H9 (cell line): ENCODE measurements at regions not wholly inside any gene's neighbourhood (a gene's known extent, or its start where the extent isn't known, plus 50 kb on each side); places are given as distances from the start of the nearest gene placed in this dataset.
A peak's percentile ranks its signal among the peaks of the same experiment; 100 is the strongest.
"Not testable (repeated sequence)": the region's sequence is repeated elsewhere in the genome, so short reads cannot be mapped to it uniquely, and the experiment has no call there.

Experiments used
- DNase-seq: peaks from one replicate; pipeline ENCODE4 v3.0.0-alpha.2; 2017
- H2AFZ ChIP-seq: one replicate; pipeline ENCODE4 v1.6.1; 2013; ENCODE audit warnings: mild to moderate bottlenecking, low read length, control low read depth, moderate library complexity
- H2AK5ac ChIP-seq: 2 replicates; pipeline ENCODE4 v1.6.1; 2013; ENCODE audit warnings: low read length, control low read depth, mixed read lengths; ENCODE audit not compliant: insufficient read length
- H2BK120ac ChIP-seq: one replicate; pipeline ENCODE4 v1.6.1; 2013; ENCODE audit warnings: low read depth, mild to moderate bottlenecking, low read length, control low read depth, inconsistent platforms; ENCODE audit not compliant: poor library complexity, severe bottlenecking
- H2BK12ac ChIP-seq: 2 replicates; pipeline ENCODE4 v1.6.1; 2013; ENCODE audit warnings: low read length, control low read depth, mixed read lengths, low read depth; ENCODE audit not compliant: insufficient read length
- H2BK15ac ChIP-seq: 2 replicates; pipeline ENCODE4 v1.6.1; 2013; ENCODE audit warnings: low read depth, low read length, control low read depth
- H2BK20ac ChIP-seq: one replicate; pipeline ENCODE4 v1.6.1; 2013; ENCODE audit warnings: low read depth, mild to moderate bottlenecking, low read length, control low read depth, inconsistent platforms; ENCODE audit not compliant: poor library complexity, severe bottlenecking
- H2BK5ac ChIP-seq: 2 replicates; pipeline ENCODE4 v1.6.1; 2013; ENCODE audit warnings: low read length, control low read depth, mixed read lengths; ENCODE audit not compliant: insufficient read length
- H3K14ac ChIP-seq: 2 replicates; pipeline ENCODE4 v1.6.1; 2013; ENCODE audit warnings: low read length, control low read depth; ENCODE audit not compliant: insufficient read depth
- H3K18ac ChIP-seq: 2 replicates; pipeline ENCODE4 v1.6.1; 2013; ENCODE audit warnings: low read depth, mild to moderate bottlenecking, mixed read lengths, low read length, control low read depth; ENCODE audit not compliant: insufficient read length
- H3K23ac ChIP-seq: 2 replicates; pipeline ENCODE4 v1.6.1; 2013; ENCODE audit warnings: low read length, control low read depth, mixed read lengths, low read depth; ENCODE audit not compliant: insufficient read length
- H3K23me2 ChIP-seq: 2 replicates; pipeline ENCODE4 v1.6.1; 2013; ENCODE audit warnings: low read depth, mild to moderate bottlenecking, mixed read lengths, low read length, control low read depth; ENCODE audit not compliant: insufficient read length, poor library complexity, severe bottlenecking
- H3K27ac ChIP-seq: 2 replicates; pipeline ENCODE4 v1.5.1; 2013; ENCODE audit warnings: low read length, control low read depth, mixed read lengths, low read depth; ENCODE audit not compliant: insufficient read length
- H3K27me3 ChIP-seq: 2 replicates; pipeline ENCODE4 v1.6.1; 2013; ENCODE audit warnings: low read length, control low read depth, inconsistent platforms; ENCODE audit not compliant: insufficient read depth
- H3K4ac ChIP-seq: 2 replicates; pipeline ENCODE4 v1.6.1; 2013; ENCODE audit warnings: low read depth, mild to moderate bottlenecking, control low read depth, inconsistent platforms, low read length, moderate library complexity
- H3K4me1 ChIP-seq: 2 replicates; pipeline ENCODE4 v1.6.1; 2013; ENCODE audit warnings: low read length, control low read depth, inconsistent platforms; ENCODE audit not compliant: insufficient read depth
- H3K4me2 ChIP-seq: 2 replicates; pipeline ENCODE4 v1.6.1; 2013; ENCODE audit warnings: low read length, control low read depth, mixed read lengths; ENCODE audit not compliant: insufficient read length, insufficient read depth
- H3K56ac ChIP-seq: 2 replicates; pipeline ENCODE4 v1.6.1; 2013; ENCODE audit warnings: low read depth, mild to moderate bottlenecking, mixed read lengths, low read length, control low read depth; ENCODE audit not compliant: insufficient read length
- H3K79me1 ChIP-seq: 2 replicates; pipeline ENCODE4 v1.6.1; 2013; ENCODE audit warnings: low read depth, mild to moderate bottlenecking, moderate library complexity, low read length, control low read depth, inconsistent platforms; ENCODE audit not compliant: insufficient read depth, poor library complexity, severe bottlenecking
- H3K79me2 ChIP-seq: 2 replicates; pipeline ENCODE4 v1.6.1; 2013; ENCODE audit warnings: low read length, control low read depth, inconsistent platforms; ENCODE audit not compliant: insufficient read depth
- H3K9ac ChIP-seq: 2 replicates; pipeline ENCODE4 v1.6.1; 2013; ENCODE audit warnings: low read length, control low read depth, mixed read lengths; ENCODE audit not compliant: insufficient read length; ENCODE audit errors: extremely low read depth
- H3K9me3 ChIP-seq: one replicate; pipeline ENCODE4 v1.6.1; 2013; ENCODE audit warnings: low read depth, low read length, inconsistent platforms; ENCODE audit not compliant: control insufficient read depth
- H3T11ph ChIP-seq: one replicate; pipeline ENCODE4 v1.6.1; 2013; ENCODE audit warnings: mild to moderate bottlenecking, low read length, control low read depth, inconsistent platforms
- H4K20me1 ChIP-seq: one replicate; pipeline ENCODE4 v1.6.1; 2013; ENCODE audit not compliant: control insufficient read depth, insufficient read length, insufficient read depth
- H4K5ac ChIP-seq: 2 replicates; pipeline ENCODE4 v1.6.1; 2013; ENCODE audit warnings: low read depth, mild to moderate bottlenecking, mixed read lengths, low read length, control low read depth; ENCODE audit not compliant: insufficient read length
- H4K8ac ChIP-seq: replicated peaks from 2 replicates; pipeline ENCODE4 v1.6.1; 2013; ENCODE audit warnings: low read length, control low read depth, mixed read lengths, low read depth; ENCODE audit not compliant: insufficient read length
- H4K91ac ChIP-seq: 2 replicates; pipeline ENCODE4 v1.6.1; 2013; ENCODE audit warnings: low read depth, mild to moderate bottlenecking, moderate library complexity, mixed read lengths, low read length, control low read depth; ENCODE audit not compliant: insufficient read length
- H3K27ac Mint-ChIP-seq, 3 experiments: 2 replicates in 2 of 3; 3 replicates in 1 of 3; pipeline ENCODE4 v1.8.0; 2020 to 2021; ENCODE audit warnings: mixed read lengths in 3 of 3, mild to moderate bottlenecking in 1 of 3, moderate library complexity in 1 of 3
- H3K27me3 Mint-ChIP-seq: 2 replicates; pipeline ENCODE4 v1.8.0; 2021; ENCODE audit warnings: low read depth, mild to moderate bottlenecking, moderate library complexity, mixed read lengths
- H3K36me3 Mint-ChIP-seq, 3 experiments: 2 replicates in 2 of 3; 3 replicates in 1 of 3; pipeline ENCODE4 v1.8.0; 2020 to 2021; ENCODE audit warnings: low read depth in 3 of 3, mixed read lengths in 3 of 3; ENCODE audit not compliant: insufficient read depth in 1 of 3
- H3K4me1 Mint-ChIP-seq, 2 experiments: 2 replicates each; pipeline ENCODE4 v1.8.0; 2020; ENCODE audit warnings: mixed read lengths in 2 of 2
- H3K4me3 Mint-ChIP-seq, 2 experiments: 2 replicates in 1 of 2; 3 replicates in 1 of 2; pipeline ENCODE4 v1.8.0; 2020 to 2021; ENCODE audit warnings: mild to moderate bottlenecking in 2 of 2, mixed read lengths in 2 of 2, moderate library complexity in 1 of 2
- H3K9me3 Mint-ChIP-seq, 2 experiments: 2 replicates in 1 of 2; 3 replicates in 1 of 2; pipeline ENCODE4 v1.8.0; 2020; ENCODE audit warnings: mild to moderate bottlenecking in 2 of 2, mixed read lengths in 2 of 2, moderate library complexity in 1 of 2
- CTCF ChIP-seq: fragments of 200-600 bp; sonication (generic); conservative IDR thresholded peaks from 3 replicates; pipeline ENCODE4 v1.8.0; 2021; ENCODE audit warnings: antibody characterized with exemption, mild to moderate bottlenecking
- WGBS: extraction: QIAGEN DNeasy Blood & Tissue Kit; methylation state at CpG from one replicate; pipeline ENCODE4 v1.1.7; 2013; ENCODE audit warnings: missing lambda C conversion rate, low lambda C conversion rate, mixed read lengths; ENCODE audit not compliant: insufficient read length; ENCODE audit errors: extremely low coverage; 5-methylcytosine and 5-hydroxymethylcytosine counted together

- Histone ChIP-seq H3K4ac (no peak overlapping the region), H2AK5ac (no peak overlapping the region), H3K27ac (no peak overlapping the region), H2BK5ac (no peak overlapping the region), H2BK12ac (no peak overlapping the region), H2AFZ (no peak overlapping the region), H3K9ac (no peak overlapping the region), H4K5ac (no peak overlapping the region), H4K20me1 (no peaks in the 10 kb centered on the region), H2BK15ac (no peak overlapping the region), H3K56ac (no peak overlapping the region), H4K8ac (no peak overlapping the region), H3K18ac (no peak overlapping the region), H3K9me3 (no peaks in the 10 kb centered on the region), H3K79me2 (no peaks in the 10 kb centered on the region; the same call in 1 of the 2 replicates), H2BK120ac (no peak overlapping the region), H3K79me1 (no peaks in the 10 kb centered on the region), H3K27me3 (no peaks in the 10 kb centered on the region), H3K4me1 (peaks cover 7% of the 10 kb centered on the region), H3T11ph (no peak overlapping the region), H3K23ac (no peak overlapping the region), H3K23me2 (no peaks in the 10 kb centered on the region), H4K91ac (no peak overlapping the region), H2BK20ac (no peak overlapping the region), H3K14ac (no peak overlapping the region), H3K4me2 (no peak overlapping the region)
- TF ChIP-seq CTCF = no peak
- H3K4me3 Mint-ChIP-seq = no peak overlapping the region
- no peaks in the 10 kb centered on the region; a peak in 1 of 7 replicates for H3K36me3 Mint-ChIP-seq
- H3K4me1 Mint-ChIP-seq = peaks cover 25% of the 10 kb centered on the region in 2 experiments
- H3K27ac Mint-ChIP-seq = peak overlapping the region in 1 of 3 experiments; percentile 65; a peak in 3 of 7 replicates
- H3K9me3 Mint-ChIP-seq = no peaks in the 10 kb centered on the region
- DNase-seq = no peak
- peaks cover 6% of the 10 kb centered on the region for H3K27me3 Mint-ChIP-seq
- no CpG with 5 or more reads among the region's 2 CpGs for WGBS
Measured at GRCh38 chr4:140219567-140219966, 65.6 kb upstream of the MAML3 start.

- H3K18ac ChIP-seq, H2AFZ ChIP-seq, H3K9ac ChIP-seq, H4K20me1 ChIP-seq, H3K9me3 Mint-ChIP-seq, H3K36me3 Mint-ChIP-seq, H2BK15ac ChIP-seq, H3T11ph ChIP-seq, H2BK120ac ChIP-seq, H3K4me1 ChIP-seq, H4K5ac ChIP-seq, H2BK5ac ChIP-seq, H4K8ac ChIP-seq, H3K79me1 ChIP-seq, H4K91ac ChIP-seq, H3K4me2 ChIP-seq, H3K4me3 Mint-ChIP-seq, H3K4ac ChIP-seq, H3K9me3 ChIP-seq, H2AK5ac ChIP-seq, H2BK20ac ChIP-seq, H3K14ac ChIP-seq, H3K23me2 ChIP-seq, H3K27ac ChIP-seq, H3K27me3 Mint-ChIP-seq, H3K27me3 ChIP-seq, H3K79me2 ChIP-seq, H3K23ac ChIP-seq, H3K56ac ChIP-seq, H2BK12ac ChIP-seq: not testable (repeated sequence)
- H3K4me1 Mint-ChIP-seq = peaks cover 25 to 26% of the 10 kb centered on the region in 2 experiments
- H3K27ac Mint-ChIP-seq = peak overlapping the region; percentile 81 to 91 (median 90)
- peak; percentile 39 for DNase-seq
- WGBS = no CpG with 5 or more reads among the region's 5 CpGs
Measured at GRCh38 chr4:140219070-140219469, 65.1 kb upstream of the MAML3 start.
